ENCODE measurements at regions not wholly inside any gene's neighbourhood (a gene's known extent, or its start where the extent isn't known, plus 50 kb on each side); places are given as distances from the start of the nearest gene placed in this dataset.
A peak's percentile ranks its signal among the peaks of the same experiment; 100 is the strongest.

GRCh38 chr1:184289825-184290550 is 96.8 kb upstream of the C1orf21 start:
- no peaks in the 10 kb centered on the region for H3K4me1 ChIP-seq (ENCODE audit: control insufficient read depth in 2 of 2, insufficient read depth in 2 of 2, low read length in 2 of 2)
- peaks cover 0 to 29% (median 11%) of the 10 kb centered on the region in 3 donors for H3K9me3 ChIP-seq (ENCODE audit: control extremely low read depth in 1 of 3, control insufficient read depth in 2 of 3, insufficient read depth in 1 of 3, low read length in 2 of 3)
- H3K27ac Mint-ChIP-seq: no peak overlapping the region
- TF ChIP-seq EZH2 (IDR thresholded peaks at IDR 0.05; ENCODE audit: borderline replicate concordance, insufficient read depth, low read depth, low read length, poor library complexity, severe bottlenecking) (no peak), CTCF (IDR thresholded peaks at IDR 0.05) (no peak)
- H3K9ac ChIP-seq (ENCODE audit: low read length): no peak overlapping the region
- WGBS (ENCODE audit: insufficient coverage): 75% methylated on average over 5 of the region's 5 CpGs
- DNase-seq: peak; percentile 12
- H3K4me3 Mint-ChIP-seq: no peak overlapping the region
- intact Hi-C loops (cut with micrococcal nuclease): no loop called here
- peaks cover 16% of the 10 kb centered on the region for H3K9me3 Mint-ChIP-seq (ENCODE audit: insufficient read depth)
- ChIA-PET CTCF (no interaction called here), POLR2A (no interaction called here)
- no peak for ATAC-seq (ENCODE audit: low read depth)
- no peaks in the 10 kb centered on the region for H4K20me1 ChIP-seq (ENCODE audit: control insufficient read depth, insufficient read depth, low read length, poor library complexity, severe bottlenecking)
- peaks cover 0 to 3% (median 0%) of the 10 kb centered on the region in 4 experiments for H3K27me3 ChIP-seq (replicated peaks in 1 of 4; ENCODE audit: control extremely low read depth in 1 of 4, control insufficient read depth in 3 of 4, insufficient read depth in 4 of 4, low read length in 3 of 4)
- H3K4me3 ChIP-seq (ENCODE audit: control extremely low read depth in 1 of 5, extremely low read depth in 1 of 5, insufficient read depth in 1 of 5, low read depth in 2 of 5, low read length in 4 of 5): no peak overlapping the region
- H3K27me3 Mint-ChIP-seq: no peaks in the 10 kb centered on the region
- no peaks in the 10 kb centered on the region for H3K36me3 ChIP-seq (replicated peaks in 1 of 2; ENCODE audit: control extremely low read depth in 1 of 2, control insufficient read depth in 1 of 2, extremely low read depth in 1 of 2, insufficient read depth in 2 of 2, low read length in 1 of 2)
- no peak overlapping the region for H2AFZ ChIP-seq (ENCODE audit: insufficient read depth, low read depth, low read length, poor library complexity, severe bottlenecking)
- no peaks in the 10 kb centered on the region for H3K4me1 Mint-ChIP-seq
- H3K27ac ChIP-seq (ENCODE audit: low read length in 2 of 2): no peak overlapping the region
- no peaks in the 10 kb centered on the region for H3K79me2 ChIP-seq (ENCODE audit: control insufficient read depth, insufficient read depth, low read length)
- H3K4me2 ChIP-seq (replicated peaks; ENCODE audit: low read depth, low read length, poor library complexity, severe bottlenecking): no peak overlapping the region

- Mint-ChIP-seq H3K4me3 (no peak overlapping the region), H3K27me3 (no peaks in the 10 kb centered on the region), H3K9me3 (ENCODE audit: insufficient read depth) (peaks cover 16% of the 10 kb centered on the region), H3K4me1 (no peaks in the 10 kb centered on the region), H3K27ac (no peak overlapping the region)
- Histone ChIP-seq H3K4me3 (ENCODE audit: control extremely low read depth in 1 of 5, extremely low read depth in 1 of 5, insufficient read depth in 1 of 5, low read depth in 2 of 5, low read length in 4 of 5) (no peak overlapping the region), H3K79me2 (ENCODE audit: control insufficient read depth, insufficient read depth, low read length) (no peaks in the 10 kb centered on the region), H3K9me3 (ENCODE audit: control extremely low read depth in 1 of 3, control insufficient read depth in 2 of 3, insufficient read depth in 1 of 3, low read length in 2 of 3) (peaks cover 0 to 25% (median 11%) of the 10 kb centered on the region in 3 donors), H3K36me3 (replicated peaks in 1 of 2; ENCODE audit: control extremely low read depth in 1 of 2, control insufficient read depth in 1 of 2, extremely low read depth in 1 of 2, insufficient read depth in 2 of 2, low read length in 1 of 2) (no peaks in the 10 kb centered on the region), H2AFZ (ENCODE audit: insufficient read depth, low read depth, low read length, poor library complexity, severe bottlenecking) (no peak overlapping the region), H3K27ac (ENCODE audit: low read length in 2 of 2) (no peak overlapping the region), H3K27me3 (replicated peaks in 1 of 4; ENCODE audit: control extremely low read depth in 1 of 4, control insufficient read depth in 3 of 4, insufficient read depth in 4 of 4, low read length in 3 of 4) (peaks cover 0 to 3% (median 0%) of the 10 kb centered on the region in 4 experiments), H3K9ac (ENCODE audit: low read length) (no peak overlapping the region), H4K20me1 (ENCODE audit: control insufficient read depth, insufficient read depth, low read length, poor library complexity, severe bottlenecking) (no peaks in the 10 kb centered on the region), H3K4me1 (ENCODE audit: control insufficient read depth in 2 of 2, insufficient read depth in 2 of 2, low read length in 2 of 2) (no peaks in the 10 kb centered on the region), H3K4me2 (replicated peaks; ENCODE audit: low read depth, low read length, poor library complexity, severe bottlenecking) (no peak overlapping the region)
- TF ChIP-seq EZH2 (IDR thresholded peaks at IDR 0.05; ENCODE audit: borderline replicate concordance, insufficient read depth, low read depth, low read length, poor library complexity, severe bottlenecking): no peak
- TF ChIP-seq CTCF (IDR thresholded peaks at IDR 0.05): no peak
- WGBS (ENCODE audit: insufficient coverage): no CpG with 5 or more reads among the region's 3 CpGs
- intact Hi-C loops (cut with micrococcal nuclease): no loop called here
- ChIA-PET POLR2A (interaction anchor here (0.5 kb wide), 1 partner anchor 653 kb away, joined by 4 read pairs; no protein-coding TSS in a partner anchor), CTCF (interaction anchor here (0.7 kb wide), 1 partner anchor 11 kb away, joined by 3 read pairs; no protein-coding TSS in a partner anchor)
- DNase-seq: no peak
- ATAC-seq (ENCODE audit: low read depth): no peak
These were observed 95.1 kb upstream of the C1orf21 start for GRCh38 chr1:184291701-184292100.
